ENCODE measurements at regions not wholly inside any gene's neighbourhood (a gene's known extent, or its start where the extent isn't known, plus 50 kb on each side); places are given as distances from the start of the nearest gene placed in this dataset.

DNA sequence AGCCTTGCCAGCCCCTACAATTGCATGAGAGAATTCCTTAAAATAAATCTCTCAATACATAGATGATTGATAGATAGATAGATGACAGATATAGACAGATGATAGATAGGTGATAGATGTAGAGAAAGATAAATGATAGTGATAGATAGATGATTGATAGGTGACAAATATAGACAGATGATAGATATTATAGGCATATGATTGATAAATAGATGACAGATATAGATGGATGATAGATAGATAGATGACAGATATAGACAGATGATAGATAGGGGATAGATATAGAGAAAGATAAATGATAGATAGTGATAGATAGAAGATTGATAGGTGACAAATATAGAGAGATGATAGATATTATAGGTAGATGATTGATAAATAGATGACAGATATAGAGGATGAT is 564.6 kb downstream of the ETS1 start:
- no peak for TF ChIP-seq CTCF (IDR thresholded peaks at IDR 0.05; ENCODE audit: low read length, missing control alignments)
- no peak overlapping the region for H3K4me3 ChIP-seq (replicated peaks; ENCODE audit: low read depth, low read length)
- no peak for DNase-seq (ENCODE audit: low read depth)

- peak; percentile 78 for DNase-seq (ENCODE audit: low read depth)
- H3K4me3 ChIP-seq (replicated peaks; ENCODE audit: low read depth, low read length), result no peak overlapping the region
- TF ChIP-seq CTCF (IDR thresholded peaks at IDR 0.05; ENCODE audit: low read length, missing control alignments), result peak; percentile 3
These were observed 565.4 kb downstream of the ETS1 start for GRCh38 chr11:128022007-128022368.

DNA sequence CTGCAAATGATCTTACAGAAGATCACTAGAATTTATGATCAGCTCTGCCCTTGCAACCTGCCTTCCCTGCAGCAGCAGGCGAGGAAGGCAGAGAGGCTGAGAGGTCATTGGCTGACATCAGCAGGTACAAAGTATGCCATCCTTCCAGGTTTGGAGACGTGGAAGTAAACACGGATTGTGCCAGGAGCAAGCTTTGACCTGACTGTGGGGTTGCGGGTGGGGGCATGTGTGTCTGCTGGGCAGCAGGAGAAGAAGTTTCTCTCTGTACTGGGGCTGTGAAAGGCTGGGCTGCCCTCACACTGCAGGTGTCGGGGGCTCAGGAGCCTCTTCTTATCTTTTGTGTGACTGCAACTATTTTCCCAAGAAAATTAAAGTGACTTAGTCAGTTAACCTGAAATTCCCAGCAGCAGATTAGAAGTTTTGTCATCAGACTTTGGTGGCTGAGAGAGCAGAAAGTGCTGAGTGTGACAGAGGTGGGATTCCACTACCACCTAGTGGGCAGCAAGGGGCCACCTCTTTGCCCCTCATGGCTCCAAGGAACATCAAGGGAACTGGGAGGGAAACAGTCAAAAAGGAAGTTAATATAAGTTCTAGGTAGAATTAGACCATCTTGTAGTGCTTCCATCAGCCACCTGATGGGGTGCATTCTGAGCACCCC is 565.9 kb downstream of the ETS1 start:
- DNase-seq (ENCODE audit: low read depth), result peak; percentile 48
- TF ChIP-seq CTCF (IDR thresholded peaks at IDR 0.05; ENCODE audit: low read length, missing control alignments), result peak; percentile 48
- no peak overlapping the region for H3K4me3 ChIP-seq (replicated peaks; ENCODE audit: low read depth, low read length)

GRCh38 chr11:128018692-128019091 is 568.7 kb downstream of the ETS1 start:
- no peak for TF ChIP-seq CTCF (IDR thresholded peaks at IDR 0.05; ENCODE audit: low read length, missing control alignments)
- no peak overlapping the region for H3K4me3 ChIP-seq (replicated peaks; ENCODE audit: low read depth, low read length)
- no peak for DNase-seq (ENCODE audit: low read depth)

DNA sequence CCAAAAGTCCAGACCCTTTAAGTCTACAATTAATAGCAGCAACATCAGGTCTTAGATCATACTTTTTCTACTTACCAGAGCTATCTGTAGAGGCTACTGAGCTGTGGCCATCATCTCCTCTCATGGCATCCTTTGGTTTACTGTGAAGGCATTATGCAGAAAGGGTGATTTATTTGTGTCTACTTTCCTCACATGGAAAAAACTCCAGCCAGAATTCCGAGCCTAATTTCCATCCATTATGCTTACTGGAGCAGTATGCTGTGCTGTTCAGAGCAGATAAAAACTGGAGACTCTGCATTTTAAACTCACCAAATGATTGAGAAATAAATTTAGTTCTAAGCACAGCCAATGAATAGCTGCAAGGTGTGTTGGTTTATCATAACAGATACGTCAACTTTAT is 581.8 kb downstream of the ETS1 start:
- TF ChIP-seq CTCF (IDR thresholded peaks at IDR 0.05; ENCODE audit: low read length, missing control alignments), result no peak
- H3K4me3 ChIP-seq (replicated peaks; ENCODE audit: low read depth, low read length), result no peak overlapping the region
- DNase-seq (ENCODE audit: low read depth), result no peak

DNA sequence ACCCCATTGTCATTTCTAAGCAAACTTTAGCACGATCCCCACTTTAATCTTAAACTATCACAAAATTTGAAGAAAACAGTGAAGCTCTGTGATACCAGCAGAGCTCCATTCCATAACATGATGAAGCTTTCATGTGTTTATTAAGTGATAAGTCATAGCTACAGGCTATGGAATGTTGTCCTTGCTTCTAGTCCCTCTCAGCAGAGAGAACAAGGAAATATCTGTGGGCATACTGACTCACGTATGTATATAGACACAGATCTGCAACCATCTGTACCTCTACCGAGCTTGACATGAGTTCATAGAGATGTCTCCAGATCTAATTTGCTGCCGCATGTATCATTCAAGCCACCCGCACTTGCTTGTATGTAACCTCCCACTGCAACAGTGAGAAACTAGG is 588.9 kb downstream of the ETS1 start:
- no peak overlapping the region for H3K4me3 ChIP-seq (replicated peaks; ENCODE audit: low read depth, low read length)
- no peak for TF ChIP-seq CTCF (IDR thresholded peaks at IDR 0.05; ENCODE audit: low read length, missing control alignments)
- DNase-seq (ENCODE audit: low read depth), result no peak

- no peak for TF ChIP-seq CTCF (IDR thresholded peaks at IDR 0.05; ENCODE audit: low read length, missing control alignments)
- no peak overlapping the region for H3K4me3 ChIP-seq (replicated peaks; ENCODE audit: low read depth, low read length)
- DNase-seq (ENCODE audit: low read depth), result no peak
These were observed 589.8 kb downstream of the ETS1 start for GRCh38 chr11:127997594-127997993.

Data from fibroblast of pulmonary artery (primary cell).